Inflammatory macrophage treated with lipopolysaccharide for 1 hour (primary cell): ENCODE measurements at regions not wholly inside any gene's neighbourhood (a gene's known extent, or its start where the extent isn't known, plus 50 kb on each side); places are given as distances from the start of the nearest gene placed in this dataset.
A peak's percentile ranks its signal among the peaks of the same experiment; 100 is the strongest.
"Not testable (repeated sequence)": the region's sequence is repeated elsewhere in the genome, so short reads cannot be mapped to it uniquely, and the experiment has no call there.

ENCODE experiments used
- DNase-seq, 2 donors: peaks; one replicate each; pipeline ENCODE4 v3.0.0-alpha.2; 2020 to 2022

DNA sequence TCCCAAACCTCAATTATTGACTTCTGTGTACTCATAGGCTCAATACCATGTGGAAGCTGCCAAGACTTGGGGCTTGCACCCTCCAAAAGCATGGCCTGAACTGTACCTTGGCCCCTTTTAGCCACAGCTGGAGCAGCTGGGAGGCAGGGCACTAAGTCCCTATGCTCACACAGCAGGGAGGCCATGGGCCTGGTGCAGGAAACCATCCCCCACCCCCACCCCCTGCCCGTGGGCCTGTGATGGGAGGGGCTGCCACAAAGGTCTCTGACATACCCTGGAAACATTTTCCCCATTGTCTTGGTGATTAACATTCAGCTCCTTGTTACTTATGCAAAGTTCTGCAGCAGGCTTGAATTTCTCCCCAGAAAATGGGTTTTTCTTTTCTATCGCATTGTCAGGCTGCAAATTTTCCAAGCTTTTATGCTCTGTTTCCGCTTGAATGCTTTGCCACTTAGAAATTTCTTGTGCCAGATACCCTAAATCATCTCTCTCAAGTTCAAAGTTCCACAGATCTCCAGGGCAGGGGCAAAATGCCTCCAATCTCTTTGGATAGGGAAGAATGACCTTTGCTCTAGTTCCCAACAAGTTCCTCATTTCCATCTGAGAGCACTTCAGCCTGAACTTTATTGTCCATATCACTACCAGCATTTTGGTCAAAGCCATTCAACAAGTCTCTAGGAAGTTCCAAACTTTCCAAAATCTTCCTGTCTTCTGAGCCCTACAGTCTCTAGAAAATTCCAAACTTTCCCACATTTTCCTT is 141.8 kb downstream of the AHR start:
- DNase-seq: not testable (repeated sequence)

GRCh38 chr7:17440831-17441230 is 142.4 kb downstream of the AHR start:
- no peak for DNase-seq

GRCh38 chr7:17441557-17441956 is 143.1 kb downstream of the AHR start:
- no peak for DNase-seq

- no peak for DNase-seq
Measured at GRCh38 chr7:17444151-17444550, 145.7 kb downstream of the AHR start.

DNA sequence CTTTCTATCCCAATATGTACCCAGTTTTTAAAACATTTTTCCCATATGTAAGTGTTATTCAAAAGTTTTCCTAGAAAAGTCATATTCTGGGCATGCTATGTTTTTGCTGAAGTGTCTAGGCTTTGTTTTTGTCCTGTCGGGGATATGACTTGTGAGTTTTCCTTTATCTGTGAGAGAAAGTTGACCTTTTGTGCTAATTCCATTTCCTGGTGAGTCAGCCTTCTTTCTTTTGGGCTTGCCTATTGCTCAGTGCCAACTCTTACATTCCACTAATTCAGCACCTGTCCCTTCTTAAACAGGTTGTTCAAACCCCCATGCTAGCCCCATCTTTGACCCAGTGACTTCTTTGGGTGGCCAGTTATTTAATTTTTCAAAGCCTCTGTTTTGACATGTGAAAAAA is 146.2 kb downstream of the AHR start:
- DNase-seq: no peak

DNA sequence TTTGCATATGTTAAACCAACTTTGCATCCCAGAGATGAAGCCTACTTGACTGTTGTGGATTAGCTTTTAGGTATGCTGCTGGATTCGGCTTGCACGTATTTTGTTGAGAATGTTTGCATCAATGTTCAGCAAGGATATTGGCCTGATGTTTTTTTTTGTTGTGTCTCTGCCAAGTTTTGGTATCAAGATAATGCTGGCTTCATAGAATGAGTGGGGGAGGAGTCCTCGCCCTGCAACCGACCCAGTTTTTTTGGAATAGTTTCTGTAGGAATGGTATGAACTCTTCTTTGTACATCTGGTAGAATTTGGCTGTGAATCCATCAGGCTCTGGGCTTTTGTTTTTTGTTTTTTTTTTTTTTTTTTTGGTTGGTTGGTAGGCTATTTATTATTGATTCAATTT is 147.9 kb downstream of the AHR start:
- DNase-seq: no peak

DNA sequence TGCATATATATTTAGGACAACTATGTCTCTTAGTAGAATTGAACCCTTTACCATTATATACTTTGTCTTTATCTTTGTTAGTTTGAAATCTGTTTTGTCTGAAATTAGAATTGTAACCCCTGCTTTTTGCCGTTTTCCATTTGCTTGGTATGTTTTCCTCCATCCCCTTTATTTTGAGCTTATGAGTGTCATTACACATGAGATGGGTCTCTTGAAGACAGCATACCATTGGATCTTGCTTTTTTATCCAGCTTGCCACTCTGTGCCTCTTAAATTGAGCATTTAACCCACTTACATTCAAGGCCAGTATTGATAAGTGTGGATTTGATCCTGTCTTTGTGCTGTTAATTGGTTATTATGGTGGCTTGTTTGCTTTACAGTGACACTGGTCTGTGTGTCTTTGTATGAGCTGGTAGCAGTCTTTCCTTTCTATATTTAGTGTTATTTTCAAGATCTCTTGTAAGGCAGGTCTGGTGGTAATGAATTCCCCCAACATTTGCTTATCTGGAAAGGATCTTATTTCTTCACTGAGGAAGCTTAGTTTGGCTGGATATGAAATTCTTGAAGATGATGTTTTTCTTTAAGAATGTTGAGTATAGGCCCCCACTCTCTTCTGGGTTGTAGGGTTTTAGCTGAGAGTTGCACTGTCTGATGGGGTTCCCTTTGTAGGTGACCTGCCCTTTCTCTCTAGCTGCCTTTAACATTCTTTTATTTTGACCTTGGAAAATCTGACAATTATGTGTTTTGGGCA is 149.5 kb downstream of the AHR start:
- no peak for DNase-seq

GRCh38 chr7:17448479-17449423 is 150.3 kb downstream of the AHR start:
- no peak for DNase-seq

- DNase-seq: no peak
Measured at GRCh38 chr7:17456541-17456940, 158.1 kb downstream of the AHR start.

- DNase-seq: no peak
Measured at GRCh38 chr7:17460001-17460400, 161.5 kb downstream of the AHR start.

DNA sequence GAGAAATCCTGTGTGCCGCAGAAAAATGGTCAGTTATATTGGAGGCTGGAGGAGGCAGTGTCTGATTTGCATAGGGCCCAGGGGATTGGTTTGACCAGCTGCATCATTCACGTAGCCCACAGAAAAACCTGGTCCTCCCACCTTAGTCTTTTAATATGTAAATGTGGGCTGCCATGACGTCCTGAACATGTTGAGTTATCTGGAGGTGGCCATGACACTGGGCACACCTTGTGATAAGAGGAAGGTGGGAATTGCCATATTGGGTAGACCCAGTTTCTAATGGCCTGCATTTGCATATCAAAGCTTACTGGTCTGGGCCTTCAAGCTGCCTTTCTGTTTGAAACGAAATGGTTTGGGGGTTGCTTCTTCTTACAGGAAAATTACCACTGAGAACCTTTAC is 162.2 kb downstream of the AHR start:
- DNase-seq: no peak

GRCh38 chr7:17462131-17462631 is 163.7 kb downstream of the AHR start:
- no peak for DNase-seq

GRCh38 chr7:17463511-17464085 is 165.1 kb downstream of the AHR start:
- DNase-seq: no peak

- no peak for DNase-seq
Measured at GRCh38 chr7:17466216-17466615, 167.8 kb downstream of the AHR start.

DNA sequence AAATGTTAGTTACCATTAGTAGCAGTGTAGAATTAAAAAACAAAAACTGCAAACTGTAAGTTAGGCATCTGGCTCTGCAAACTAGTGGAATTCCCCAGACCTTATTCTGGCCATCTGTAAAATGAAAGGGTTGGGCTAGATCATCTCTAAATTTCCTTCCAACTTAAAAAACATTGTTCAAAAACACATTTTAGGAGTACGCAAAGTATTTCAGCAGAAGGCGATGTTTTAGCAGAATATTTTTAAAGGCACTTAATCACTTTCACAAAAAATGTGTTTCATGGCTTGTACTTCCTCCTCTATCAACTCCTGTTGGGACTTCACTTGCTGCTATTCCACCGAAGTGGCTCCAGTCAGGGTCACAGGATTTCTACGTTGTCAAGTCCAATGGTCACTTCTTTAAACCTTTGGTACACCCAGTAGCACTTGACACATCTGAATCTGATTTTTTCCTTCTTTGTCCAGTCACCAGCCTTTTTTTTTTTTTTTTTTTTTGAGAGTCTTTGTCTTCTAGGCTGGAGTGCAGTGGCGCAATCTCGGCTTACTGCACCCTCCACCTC is 169.0 kb downstream of the AHR start:
- peak in 1 of 2 donors; percentile 8 for DNase-seq

GRCh38 chr7:17471325-17471724 is 172.9 kb downstream of the AHR start:
- DNase-seq: no peak

- DNase-seq: no peak
Measured at GRCh38 chr7:17472518-17472917, 174.1 kb downstream of the AHR start.

- peak in 1 of 2 donors; percentile 5 for DNase-seq
Measured at GRCh38 chr7:17472939-17473338, 174.5 kb downstream of the AHR start.

DNA sequence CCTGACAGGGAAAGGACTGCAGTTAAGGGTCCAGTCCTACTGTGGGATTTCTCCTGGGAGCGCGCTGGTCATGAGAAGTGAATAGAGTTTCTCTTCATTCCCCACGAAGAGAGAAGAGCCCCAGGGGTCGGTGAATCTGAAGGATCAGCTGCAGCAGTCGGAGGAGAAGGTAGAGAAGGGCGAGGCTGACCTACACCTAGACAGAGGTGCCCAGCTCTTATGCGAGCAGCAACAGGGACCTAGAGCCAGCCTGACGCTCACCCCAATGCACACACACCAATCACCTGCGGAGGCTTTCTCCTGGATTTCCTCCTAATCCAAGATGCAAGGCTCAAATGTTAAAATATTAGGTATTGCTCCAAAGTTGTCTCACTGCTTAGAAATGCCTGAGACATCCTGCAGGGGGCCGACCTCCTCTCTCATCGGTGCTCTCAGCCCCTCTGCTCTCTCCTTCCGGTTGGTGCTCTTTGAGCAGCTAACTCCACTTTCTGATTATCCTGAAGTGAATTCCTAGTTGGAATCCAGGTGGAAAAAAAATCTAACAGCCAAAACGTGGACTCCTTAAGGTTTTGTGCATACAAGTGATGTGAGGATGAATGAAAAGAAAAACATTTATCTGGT is 176.4 kb downstream of the AHR start:
- no peak for DNase-seq

DNA sequence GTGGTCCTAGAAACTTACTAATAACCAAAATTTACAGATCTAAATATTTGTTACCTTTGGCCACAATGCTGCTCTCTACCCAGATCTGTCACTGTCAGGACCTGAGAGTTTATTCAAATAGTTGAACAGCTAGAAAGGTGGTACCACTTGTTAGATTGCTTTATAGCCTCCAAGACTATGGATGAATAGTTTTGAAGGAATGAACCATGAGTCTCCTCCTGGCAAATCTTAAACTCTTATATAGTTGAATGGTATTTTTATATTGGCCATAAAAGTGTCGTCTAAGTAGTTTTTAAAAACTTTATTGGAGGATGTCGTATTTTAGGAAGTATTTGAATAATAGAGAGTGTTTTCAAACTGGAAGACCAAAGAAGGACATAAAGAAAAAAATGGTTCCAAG is 178.7 kb downstream of the AHR start:
- no peak for DNase-seq

DNA sequence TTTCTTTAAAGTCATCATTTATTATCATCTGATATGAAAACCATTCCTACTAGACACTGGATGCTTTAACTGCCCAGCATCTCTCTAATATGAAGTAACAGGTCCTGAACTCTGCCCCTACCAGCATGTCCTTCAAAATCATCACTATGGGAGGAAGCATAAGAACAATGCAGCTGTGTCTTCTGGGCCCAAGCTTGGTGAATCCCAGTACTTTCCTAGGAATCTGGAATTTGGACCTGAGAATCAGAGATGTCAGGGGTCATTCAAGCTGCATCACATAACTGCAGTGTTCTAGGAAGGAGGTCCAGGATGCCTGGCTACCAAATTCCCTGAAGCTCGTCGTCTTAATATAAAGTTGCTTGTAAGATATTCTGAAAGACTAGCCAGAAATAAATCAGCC is 182.7 kb downstream of the AHR start:
- no peak for DNase-seq

GRCh38 chr7:17485368-17485767 is 186.9 kb downstream of the AHR start:
- no peak for DNase-seq
